GM23248 (cell line): ENCODE measurements at regions not wholly inside any gene's neighbourhood (a gene's known extent, or its start where the extent isn't known, plus 50 kb on each side); places are given as distances from the start of the nearest gene placed in this dataset.

Experiments used
- EZH2 ChIP-seq: fragments of 200-600 bp; sonication (generic); IDR thresholded peaks from 2 replicates; pipeline ENCODE4 v1.6.1; 2018; ENCODE audit warnings: antibody characterized with exemption, mild to moderate bottlenecking; ENCODE audit not compliant: insufficient read depth, poor library complexity, severe bottlenecking
- EZH2phosphoT487 ChIP-seq: fragments of 200-600 bp; sonication (generic); IDR thresholded peaks from 2 replicates; pipeline ENCODE4 v1.6.1; 2018; ENCODE audit warnings: antibody characterized with exemption, moderate library complexity, mild to moderate bottlenecking, low read depth; ENCODE audit not compliant: insufficient read depth

DNA sequence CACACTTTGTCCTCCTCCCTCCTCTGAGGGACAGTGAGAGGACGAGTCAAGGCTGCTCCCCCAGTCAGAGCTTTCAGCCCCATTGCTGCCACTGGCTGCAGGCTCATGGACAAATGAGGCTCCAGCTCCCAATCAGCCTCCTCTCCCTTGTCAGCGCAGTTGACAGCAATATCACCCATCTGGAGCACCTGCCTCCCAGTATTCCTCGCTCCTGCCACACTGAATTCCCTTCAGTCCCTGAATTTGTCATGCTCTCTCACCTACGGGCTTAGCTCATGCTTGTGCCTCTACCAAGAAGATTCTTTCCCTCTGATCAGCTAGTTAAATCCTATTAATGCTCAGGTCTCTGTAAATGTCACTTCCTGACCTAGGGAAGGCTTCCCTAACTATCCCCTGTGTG, 54.4 kb upstream of the SYT6 start:
- TF ChIP-seq EZH2 (no peak), EZH2phosphoT487 (no peak)
